PC-9 (cell line): ENCODE measurements at regions not wholly inside any gene's neighbourhood (a gene's known extent, or its start where the extent isn't known, plus 50 kb on each side); places are given as distances from the start of the nearest gene placed in this dataset.

Experiments used
- CTCF ChIP-seq: fragments of 200-600 bp; sonication (generic); conservative IDR thresholded peaks from 2 replicates; pipeline ENCODE4 v1.6.1; 2017; ENCODE audit warnings: mixed run types, antibody characterized with exemption, mild to moderate bottlenecking, moderate library complexity
- EZH2 ChIP-seq: fragments of 200-600 bp; sonication (generic); IDR thresholded peaks from 2 replicates; pipeline ENCODE4 v1.8.0; 2017; ENCODE audit warnings: antibody characterized with exemption, low read depth

DNA sequence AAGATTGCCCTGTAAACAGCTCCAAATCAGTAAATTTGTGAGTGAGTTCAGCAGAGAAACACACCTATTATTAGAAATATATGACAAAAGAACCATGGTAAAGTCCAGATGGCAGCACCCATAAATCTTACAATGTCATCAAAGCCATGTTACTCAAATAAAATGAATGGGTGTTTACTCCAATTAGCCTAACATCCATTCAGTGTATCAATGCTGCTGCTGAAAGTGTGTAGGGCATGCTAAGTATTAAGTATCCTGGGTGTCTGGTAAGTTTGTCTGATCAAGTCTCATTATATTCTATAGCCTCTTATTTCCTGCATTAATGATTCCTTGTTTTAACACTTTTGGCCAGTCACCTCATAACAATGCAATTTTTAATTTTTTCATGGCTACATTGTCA, 185.5 kb upstream of the STEAP4 start:
- no peak for TF ChIP-seq CTCF
- no peak for TF ChIP-seq EZH2
